Spleen (tissue), 11 donors: ENCODE measurements at regions not wholly inside any gene's neighbourhood (a gene's known extent, or its start where the extent isn't known, plus 50 kb on each side); places are given as distances from the start of the nearest gene placed in this dataset.

Experiments used
- DNase-seq: peaks from one replicate; pipeline ENCODE4 v3.0.0-alpha.2; 2020
- H3K27ac ChIP-seq, 8 donors: fragments of 200-600 bp; sonication (generic) in 7 of 8; 1 replicate in 4 of 8; 2 replicates in 4 of 8; pipeline versions ENCODE4 v1.5.0 to v1.8.0; 2016 to 2021; ENCODE audit warnings: inconsistent platforms in 4 of 8, mild to moderate bottlenecking in 4 of 8, moderate library complexity in 1 of 8
- H3K27me3 ChIP-seq, 7 donors: fragments of 200-600 bp; sonication (generic) in 6 of 7; replicated peaks in 1 of 7; 1 replicate in 4 of 7; 2 replicates in 3 of 7; pipeline versions ENCODE4 v1.5.0 to v1.8.0; 2016 to 2021; ENCODE audit warnings: inconsistent platforms in 3 of 7, mild to moderate bottlenecking in 1 of 7
- H3K36me3 ChIP-seq, 6 donors: fragments of 200-600 bp; sonication (generic) in 5 of 6; 1 replicate in 4 of 6; 2 replicates in 2 of 6; pipeline versions ENCODE4 v1.5.0 to v1.8.0; 2016 to 2021; ENCODE audit warnings: inconsistent platforms in 2 of 6
- H3K4me1 ChIP-seq, 6 donors: fragments of 200-600 bp; sonication (generic) in 5 of 6; 1 replicate in 3 of 6; 2 replicates in 3 of 6; pipeline versions ENCODE4 v1.5.0 to v1.8.0; 2016 to 2021; ENCODE audit warnings: inconsistent platforms in 3 of 6
- H3K4me3 ChIP-seq, 8 donors: fragments of 200-600 bp; sonication (generic) in 7 of 8; 1 replicate in 4 of 8; 2 replicates in 4 of 8; pipeline versions ENCODE4 v1.5.0 to v1.8.0; 2016 to 2021; ENCODE audit warnings: inconsistent platforms in 4 of 8, mild to moderate bottlenecking in 4 of 8, moderate library complexity in 2 of 8
- H3K9me3 ChIP-seq, 8 donors: fragments of 200-600 bp; sonication (generic) in 7 of 8; 1 replicate in 4 of 8; 2 replicates in 4 of 8; pipeline versions ENCODE4 v1.5.0 to v1.8.0; 2016 to 2021; ENCODE audit warnings: inconsistent platforms in 4 of 8
- POLR2A ChIP-seq, 3 donors: fragments of 450-650 bp; IDR thresholded peaks; one replicate each; pipeline ENCODE4 v1.5.1; 2017; ENCODE audit warnings: antibody characterized with exemption in 3 of 3, mild to moderate bottlenecking in 1 of 3
- POLR2AphosphoS5 ChIP-seq, 3 donors: sonication (generic); formaldehyde crosslinking; IDR thresholded peaks; one replicate each; pipeline ENCODE4 v1.5.1; 2017; ENCODE audit warnings: antibody characterized with exemption in 3 of 3
- WGBS, 5 donors: extraction: QIAGEN DNeasy Blood & Tissue Kit in 3 of 5; methylation state at CpG; one replicate each; pipeline versions ENCODE4 v1.1.5 to v1.1.7; 2013 to 2018; 5-methylcytosine and 5-hydroxymethylcytosine counted together
- intact Hi-C: fragments of 100-400 bp; cut with DNase I; formaldehyde crosslinking; loops from one replicate; pipeline ENCODE4 v1.15.0; 2023; ENCODE audit warnings: low total_unique reads
- TF ChIP-seq, protein P1 (sequence below), 11 experiments: fragments of 200-600 bp in 7 of 11; fragments of 450-650 bp in 4 of 11; sonication (generic) in 4 of 11; IDR thresholded peaks in 8 of 11; conservative IDR thresholded peaks in 3 of 11; 1 replicate in 7 of 11; 2 replicates in 4 of 11; pipeline versions ENCODE4 v1.4.0 to v1.8.0; 2016 to 2021; ENCODE audit warnings: antibody characterized with exemption in 11 of 11, inconsistent platforms in 4 of 11, mild to moderate bottlenecking in 1 of 11
- donor health status: healthy with polysubstance abuse.
- donor health status: DM: no; HTN: no; CAD: no; lungs with moderate emphysema.
- donor health status: DM: no; HTN: no; CAD: no.
- donor health status: Bipolar disorder and iron deficiency.
- donor health status: healthy.
- donor health status: DM: no; HTN: no; CAD: no.
- donor health status: DM: yes; HTN: yes; CAD: no.

GRCh38 chr16:50924759-50925545, 183.1 kb downstream of the CYLD start:
- TF ChIP-seq, protein P1, sequence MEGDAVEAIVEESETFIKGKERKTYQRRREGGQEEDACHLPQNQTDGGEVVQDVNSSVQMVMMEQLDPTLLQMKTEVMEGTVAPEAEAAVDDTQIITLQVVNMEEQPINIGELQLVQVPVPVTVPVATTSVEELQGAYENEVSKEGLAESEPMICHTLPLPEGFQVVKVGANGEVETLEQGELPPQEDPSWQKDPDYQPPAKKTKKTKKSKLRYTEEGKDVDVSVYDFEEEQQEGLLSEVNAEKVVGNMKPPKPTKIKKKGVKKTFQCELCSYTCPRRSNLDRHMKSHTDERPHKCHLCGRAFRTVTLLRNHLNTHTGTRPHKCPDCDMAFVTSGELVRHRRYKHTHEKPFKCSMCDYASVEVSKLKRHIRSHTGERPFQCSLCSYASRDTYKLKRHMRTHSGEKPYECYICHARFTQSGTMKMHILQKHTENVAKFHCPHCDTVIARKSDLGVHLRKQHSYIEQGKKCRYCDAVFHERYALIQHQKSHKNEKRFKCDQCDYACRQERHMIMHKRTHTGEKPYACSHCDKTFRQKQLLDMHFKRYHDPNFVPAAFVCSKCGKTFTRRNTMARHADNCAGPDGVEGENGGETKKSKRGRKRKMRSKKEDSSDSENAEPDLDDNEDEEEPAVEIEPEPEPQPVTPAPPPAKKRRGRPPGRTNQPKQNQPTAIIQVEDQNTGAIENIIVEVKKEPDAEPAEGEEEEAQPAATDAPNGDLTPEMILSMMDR (IDR thresholded peaks at IDR 0.05 in 8 of 11, conservative IDR thresholded peaks at IDR 0.05 in 3 of 11), result no peak
- TF ChIP-seq POLR2A (IDR thresholded peaks at IDR 0.05), result no peak
- no peak for TF ChIP-seq POLR2AphosphoS5 (IDR thresholded peaks at IDR 0.05)
- no peaks in the 10 kb centered on the region for H3K36me3 ChIP-seq
- H3K27me3 ChIP-seq, result peaks cover 0 to 12% (median 0%) of the 10 kb centered on the region in 7 donors
- no peak for DNase-seq
- H3K9me3 ChIP-seq, result no peaks in the 10 kb centered on the region
- WGBS, 5 donors, result 87 to 95% (median 92%) methylated on average over 8 of the region's 8 CpGs
- no peak overlapping the region for H3K27ac ChIP-seq
- no peaks in the 10 kb centered on the region for H3K4me1 ChIP-seq
- H3K4me3 ChIP-seq, result no peak overlapping the region
- intact Hi-C loops, result no loop called here

DNA sequence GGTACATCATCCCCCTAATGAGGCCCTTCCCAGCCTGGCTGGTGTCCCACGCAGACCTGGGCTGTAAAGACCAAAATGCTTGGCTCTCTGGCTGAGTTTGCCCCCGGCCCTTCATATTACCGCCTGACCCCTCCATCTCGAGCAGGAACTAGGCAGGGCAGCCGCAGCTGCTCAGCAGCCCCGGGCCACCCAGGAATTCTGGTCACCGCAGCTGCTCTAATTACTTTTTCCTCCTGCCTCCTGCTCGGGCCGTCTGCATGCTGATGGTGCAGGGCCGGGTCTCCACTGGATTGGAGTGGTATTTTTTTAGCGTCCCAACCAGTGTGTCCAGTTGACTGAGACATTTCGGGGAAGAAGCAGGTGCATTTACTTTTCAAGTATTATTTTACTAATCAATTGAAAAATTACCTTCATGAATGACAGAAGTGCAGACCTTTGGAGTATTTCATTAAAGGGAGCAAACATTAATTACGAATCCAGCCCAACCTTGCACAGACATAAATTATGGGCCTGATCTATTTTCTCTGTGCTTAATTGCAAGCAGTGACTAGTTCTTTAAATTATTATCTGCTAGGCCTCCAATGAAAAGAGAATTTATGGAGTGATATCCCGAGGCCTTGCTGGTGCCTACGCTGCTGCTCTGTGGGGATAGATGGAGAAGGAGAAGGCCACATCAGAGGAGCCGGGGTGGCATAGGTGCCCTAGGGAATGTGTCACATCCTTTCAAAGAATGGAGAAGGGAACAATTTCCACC, 176.2 kb downstream of the CYLD start:
- Histone ChIP-seq H3K27me3 (peaks cover 0 to 28% (median 0%) of the 10 kb centered on the region in 7 donors), H3K27ac (no peak overlapping the region), H3K4me1 (no peaks in the 10 kb centered on the region), H3K36me3 (no peaks in the 10 kb centered on the region), H3K9me3 (no peaks in the 10 kb centered on the region), H3K4me3 (no peak overlapping the region)
- intact Hi-C loops, result no loop called here
- WGBS, 5 donors, result 76 to 78% (median 77%) methylated on average over 16 of the region's 16 CpGs
- DNase-seq, result no peak
- TF ChIP-seq, protein P1 (IDR thresholded peaks at IDR 0.05 in 8 of 11, conservative IDR thresholded peaks at IDR 0.05 in 3 of 11), result no peak
- TF ChIP-seq POLR2AphosphoS5 (IDR thresholded peaks at IDR 0.05) (no peak), POLR2A (IDR thresholded peaks at IDR 0.05) (no peak)

- Histone ChIP-seq H3K36me3 (no peaks in the 10 kb centered on the region), H3K9me3 (no peaks in the 10 kb centered on the region), H3K27me3 (peaks cover 0 to 30% (median 0%) of the 10 kb centered on the region in 7 donors), H3K4me3 (no peak overlapping the region), H3K4me1 (no peaks in the 10 kb centered on the region), H3K27ac (no peak overlapping the region)
- TF ChIP-seq, protein P1 (IDR thresholded peaks at IDR 0.05 in 8 of 11, conservative IDR thresholded peaks at IDR 0.05 in 3 of 11), result no peak
- no peak for TF ChIP-seq POLR2AphosphoS5 (IDR thresholded peaks at IDR 0.05)
- TF ChIP-seq POLR2A (IDR thresholded peaks at IDR 0.05), result no peak
- DNase-seq, result no peak
- intact Hi-C loops, result no loop called here
Measured at GRCh38 chr16:50916040-50916439, 174.2 kb downstream of the CYLD start.

DNA sequence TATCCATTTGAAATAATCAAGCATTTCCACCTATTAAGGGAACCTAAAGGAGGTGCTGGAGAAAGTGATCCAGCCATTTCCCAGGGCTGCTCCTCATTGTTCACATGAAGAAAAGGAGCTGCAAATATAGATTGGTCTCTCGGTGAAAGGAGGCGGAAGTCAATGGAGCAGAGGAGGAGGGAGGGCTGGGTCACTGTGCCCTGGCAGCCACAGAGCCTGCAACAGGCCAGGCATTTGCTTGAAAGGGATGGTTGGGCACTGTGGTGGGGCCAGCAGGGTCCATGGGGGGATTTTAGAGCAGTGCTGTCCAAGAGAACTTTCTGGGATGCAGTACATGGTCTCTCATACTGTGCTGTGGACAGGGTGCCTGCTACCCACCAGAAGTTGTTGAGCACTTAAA, 173.2 kb downstream of the CYLD start:
- no peaks in the 10 kb centered on the region for H3K4me1 ChIP-seq
- WGBS, 5 donors, result 60 to 89% (median 77%) methylated on average over 2 of the region's 2 CpGs
- H3K27ac ChIP-seq, result no peak overlapping the region
- H3K4me3 ChIP-seq, result no peak overlapping the region
- H3K27me3 ChIP-seq, result peaks cover 0 to 37% (median 0%) of the 10 kb centered on the region in 7 donors
- no peaks in the 10 kb centered on the region for H3K36me3 ChIP-seq
- no peaks in the 10 kb centered on the region for H3K9me3 ChIP-seq
- TF ChIP-seq POLR2AphosphoS5 (IDR thresholded peaks at IDR 0.05), result no peak
- no peak for TF ChIP-seq POLR2A (IDR thresholded peaks at IDR 0.05)
- TF ChIP-seq, protein P1 (IDR thresholded peaks at IDR 0.05 in 8 of 11, conservative IDR thresholded peaks at IDR 0.05 in 3 of 11), result no peak
- intact Hi-C loops, result no loop called here
- DNase-seq, result no peak
